HuH-7 (cell line): ENCODE measurements at regions not wholly inside any gene's neighbourhood (a gene's known extent, or its start where the extent isn't known, plus 50 kb on each side); places are given as distances from the start of the nearest gene placed in this dataset.

Source experiments
- DNase-seq: peaks from one replicate; pipeline ENCODE4 v3.0.0; 2011; ENCODE audit warnings: low spot score

- DNase-seq = no peak
These were observed 54.8 kb upstream of the BTRC start for GRCh38 chr10:101299211-101299610.

- peak; percentile 70 for DNase-seq
These were observed 52.7 kb upstream of the BTRC start for GRCh38 chr10:101301111-101301731.

- DNase-seq = no peak
These were observed 50.8 kb upstream of the BTRC start for GRCh38 chr10:101303087-101303703.
